ENCODE measurements at regions not wholly inside any gene's neighbourhood (a gene's known extent, or its start where the extent isn't known, plus 50 kb on each side); places are given as distances from the start of the nearest gene placed in this dataset.

DNA sequence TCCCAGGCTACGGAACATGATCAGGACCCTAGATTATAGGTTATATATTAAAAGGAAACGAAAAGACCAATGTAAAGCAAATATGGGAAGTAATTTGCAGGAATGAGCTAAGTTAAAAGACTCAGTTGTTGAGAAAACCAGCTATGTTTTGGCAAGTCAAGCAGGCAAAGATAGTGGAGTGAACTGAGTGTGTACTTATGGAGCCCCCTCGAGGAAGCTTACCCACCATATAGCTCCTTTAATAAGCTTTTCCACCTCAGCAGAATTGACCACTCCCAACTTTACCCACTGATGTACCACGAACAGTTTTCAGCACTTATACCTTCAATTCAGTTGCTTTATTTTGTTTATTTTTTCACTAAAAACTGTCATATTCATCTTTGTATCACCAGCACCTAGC, 57.3 kb upstream of the PJA2 start:
- H3K4me3 ChIP-seq = no peak overlapping the region
- no peaks in the 10 kb centered on the region for H3K9me3 ChIP-seq (replicated peaks)

More for the DNA sequence above, 57.3 kb upstream of the PJA2 start:
- Histone ChIP-seq H3K27me3 (replicated peaks) (no peaks in the 10 kb centered on the region), H3K27ac (no peak overlapping the region), H3K36me3 (no peaks in the 10 kb centered on the region), H3K4me1 (replicated peaks) (peaks cover 5% of the 10 kb centered on the region)
- DNase-seq (ENCODE audit: low read depth in 1 of 2, low spot score in 2 of 2) = no peak
